ENCODE measurements at regions not wholly inside any gene's neighbourhood (a gene's known extent, or its start where the extent isn't known, plus 50 kb on each side); places are given as distances from the start of the nearest gene placed in this dataset.
"Not testable (repeated sequence)": the region's sequence is repeated elsewhere in the genome, so short reads cannot be mapped to it uniquely, and the experiment has no call there.

- H3K4me3 ChIP-seq (replicated peaks; ENCODE audit: low read depth, low read length); DNase-seq (ENCODE audit: low read depth): not testable (repeated sequence)
These were observed 79.4 kb upstream of the RPS6KA6 start for GRCh38 chrX:84267432-84267831.

GRCh38 chrX:84259868-84260267 is 71.9 kb upstream of the RPS6KA6 start:
- no peak overlapping the region for H3K4me3 ChIP-seq (replicated peaks; ENCODE audit: low read depth, low read length)
- TF ChIP-seq, protein P1, sequence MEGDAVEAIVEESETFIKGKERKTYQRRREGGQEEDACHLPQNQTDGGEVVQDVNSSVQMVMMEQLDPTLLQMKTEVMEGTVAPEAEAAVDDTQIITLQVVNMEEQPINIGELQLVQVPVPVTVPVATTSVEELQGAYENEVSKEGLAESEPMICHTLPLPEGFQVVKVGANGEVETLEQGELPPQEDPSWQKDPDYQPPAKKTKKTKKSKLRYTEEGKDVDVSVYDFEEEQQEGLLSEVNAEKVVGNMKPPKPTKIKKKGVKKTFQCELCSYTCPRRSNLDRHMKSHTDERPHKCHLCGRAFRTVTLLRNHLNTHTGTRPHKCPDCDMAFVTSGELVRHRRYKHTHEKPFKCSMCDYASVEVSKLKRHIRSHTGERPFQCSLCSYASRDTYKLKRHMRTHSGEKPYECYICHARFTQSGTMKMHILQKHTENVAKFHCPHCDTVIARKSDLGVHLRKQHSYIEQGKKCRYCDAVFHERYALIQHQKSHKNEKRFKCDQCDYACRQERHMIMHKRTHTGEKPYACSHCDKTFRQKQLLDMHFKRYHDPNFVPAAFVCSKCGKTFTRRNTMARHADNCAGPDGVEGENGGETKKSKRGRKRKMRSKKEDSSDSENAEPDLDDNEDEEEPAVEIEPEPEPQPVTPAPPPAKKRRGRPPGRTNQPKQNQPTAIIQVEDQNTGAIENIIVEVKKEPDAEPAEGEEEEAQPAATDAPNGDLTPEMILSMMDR (IDR thresholded peaks at IDR 0.05; ENCODE audit: low read length, missing control alignments): no peak
- no peak for DNase-seq (ENCODE audit: low read depth)

GRCh38 chrX:84258708-84259107 is 70.7 kb upstream of the RPS6KA6 start:
- DNase-seq (ENCODE audit: low read depth): no peak
- TF ChIP-seq, protein P1 (IDR thresholded peaks at IDR 0.05; ENCODE audit: low read length, missing control alignments): no peak
- H3K4me3 ChIP-seq (replicated peaks; ENCODE audit: low read depth, low read length): no peak overlapping the region

- peak; percentile 25 for DNase-seq (ENCODE audit: low read depth)
- TF ChIP-seq, protein P1 (IDR thresholded peaks at IDR 0.05; ENCODE audit: low read length, missing control alignments): no peak
- no peak overlapping the region for H3K4me3 ChIP-seq (replicated peaks; ENCODE audit: low read depth, low read length)
These were observed 60.2 kb upstream of the RPS6KA6 start for GRCh38 chrX:84248226-84248625.

- DNase-seq (ENCODE audit: low read depth): peak; percentile 3
- TF ChIP-seq, protein P1 (IDR thresholded peaks at IDR 0.05; ENCODE audit: low read length, missing control alignments): no peak
- H3K4me3 ChIP-seq (replicated peaks; ENCODE audit: low read depth, low read length): no peak overlapping the region
These were observed 53.0 kb upstream of the RPS6KA6 start for GRCh38 chrX:84240848-84241565.
